Peyer's patch (tissue), 4 donors: ENCODE measurements at regions not wholly inside any gene's neighbourhood (a gene's known extent, or its start where the extent isn't known, plus 50 kb on each side); places are given as distances from the start of the nearest gene placed in this dataset.

Source experiments
- CTCF ChIP-seq, 6 experiments: fragments of 450-650 bp in 4 of 6; fragments of 200-600 bp in 2 of 6; sonication (generic) in 1 of 6; IDR thresholded peaks; one replicate each; pipeline ENCODE4 v1.5.1; 2017 to 2019; ENCODE audit warnings: antibody characterized with exemption in 6 of 6, mild to moderate bottlenecking in 3 of 6, moderate library complexity in 1 of 6
- POLR2A ChIP-seq, 2 donors: fragments of 450-650 bp; IDR thresholded peaks; one replicate each; pipeline ENCODE4 v1.5.1; 2017; ENCODE audit warnings: antibody characterized with exemption in 2 of 2, mild to moderate bottlenecking in 2 of 2, moderate library complexity in 2 of 2

- TF ChIP-seq CTCF (IDR thresholded peaks at IDR 0.05): no peak
- no peak for TF ChIP-seq POLR2A (IDR thresholded peaks at IDR 0.05)
Observed at GRCh38 chr1:173406783-173407230, 70.3 kb upstream of the PRDX6 start.
